Neural cell (in vitro differentiated cells): ENCODE measurements at regions not wholly inside any gene's neighbourhood (a gene's known extent, or its start where the extent isn't known, plus 50 kb on each side); places are given as distances from the start of the nearest gene placed in this dataset.

ENCODE experiments used
- H2AFZ ChIP-seq: fragments of 200-600, 300-800 bp; sonication (generic), shearing (Covaris generic); 2 replicates; pipeline ENCODE4 v1.6.0; 2014; ENCODE audit warnings: low read depth, mild to moderate bottlenecking, antibody characterized with exemption, low read length, moderate library complexity
- H3F3A ChIP-seq: fragments of 200-600 bp; shearing (Covaris generic); 2 replicates; pipeline ENCODE4 v1.6.1; 2016; ENCODE audit warnings: mild to moderate bottlenecking, moderate library complexity, mixed read lengths, antibody characterized with exemption, low read length; ENCODE audit not compliant: insufficient read depth, poor library complexity, severe bottlenecking
- H3K27ac ChIP-seq: fragments of 200-600, 300-800 bp; sonication (generic), shearing (Covaris generic); 2 replicates; pipeline ENCODE4 v1.5.1; 2014; ENCODE audit warnings: mild to moderate bottlenecking, low read length, moderate library complexity
- H3K27me3 ChIP-seq: fragments of 300-800, 200-600 bp; sonication (generic), shearing (Covaris generic); 2 replicates; pipeline ENCODE4 v1.6.0; 2014; ENCODE audit warnings: mild to moderate bottlenecking, low read depth, low read length, moderate library complexity; ENCODE audit not compliant: insufficient read depth
- H3K36me3 ChIP-seq: fragments of 300-800, 200-600 bp; sonication (generic), shearing (Covaris generic); 2 replicates; pipeline ENCODE4 v1.5.1; 2014; ENCODE audit warnings: mild to moderate bottlenecking, antibody characterized with exemption, low read length, moderate library complexity; ENCODE audit not compliant: insufficient read depth
- H3K4me2 ChIP-seq: fragments of 300-800, 200-600 bp; sonication (generic), shearing (Covaris generic); 2 replicates; pipeline ENCODE4 v1.6.0; 2014; ENCODE audit warnings: mild to moderate bottlenecking, low read length
- H3K4me3 ChIP-seq: fragments of 300-800, 200-600 bp; sonication (generic), shearing (Covaris generic); 2 replicates; pipeline ENCODE4 v1.5.1; 2014; ENCODE audit warnings: mild to moderate bottlenecking, low read length, moderate library complexity
- H3K79me2 ChIP-seq: fragments of 200-600 bp; shearing (Covaris generic); replicated peaks from 2 replicates; pipeline ENCODE4 v1.6.0; 2014; ENCODE audit warnings: mild to moderate bottlenecking, low read length, moderate library complexity; ENCODE audit not compliant: insufficient read depth
- H3K9ac ChIP-seq: fragments of 300-800, 200-600 bp; sonication (generic), shearing (Covaris generic); 2 replicates; pipeline ENCODE4 v1.6.1; 2016; ENCODE audit warnings: mild to moderate bottlenecking, low read length, mixed read lengths
- H3K9me2 ChIP-seq: fragments of 200-600 bp; shearing (Covaris generic); 2 replicates; pipeline ENCODE4 v1.6.1; 2016; ENCODE audit warnings: mild to moderate bottlenecking, low read length, mixed read lengths; ENCODE audit not compliant: insufficient read depth
- H3K9me3 ChIP-seq: fragments of 200-600, 300-800 bp; sonication (generic), shearing (Covaris generic); 2 replicates; pipeline ENCODE4 v1.6.1; 2016; ENCODE audit warnings: mild to moderate bottlenecking, mixed run types, low read length, moderate library complexity, mixed read lengths
- H4K20me1 ChIP-seq: fragments of 200-600 bp; shearing (Covaris generic); 2 replicates; pipeline ENCODE4 v1.6.1; 2016; ENCODE audit warnings: mild to moderate bottlenecking, mixed run types; ENCODE audit not compliant: insufficient read depth
- EP300 ChIP-seq: fragments of 450-650 bp; conservative IDR thresholded peaks from 2 replicates; pipeline ENCODE4 v1.6.1; 2014; ENCODE audit warnings: antibody characterized with exemption, mild to moderate bottlenecking, moderate library complexity; ENCODE audit not compliant: poor library complexity, severe bottlenecking
- EZH2 ChIP-seq: fragments of 200-600, 300-800 bp; shearing (Covaris generic), sonication (generic); IDR thresholded peaks from 2 replicates; pipeline ENCODE4 v1.6.1; 2014; ENCODE audit warnings: antibody characterized with exemption, low read length, borderline replicate concordance, mild to moderate bottlenecking; ENCODE audit not compliant: insufficient read depth, poor library complexity, severe bottlenecking
- MXI1 ChIP-seq: fragments of 450-650 bp; conservative IDR thresholded peaks from 2 replicates; pipeline ENCODE4 v1.6.1; 2014; ENCODE audit warnings: antibody characterized with exemption, mild to moderate bottlenecking; ENCODE audit not compliant: poor library complexity, severe bottlenecking
- POLR2AphosphoS5 ChIP-seq: IDR thresholded peaks from 2 replicates; pipeline ENCODE4 v1.6.1; 2012
- RAD21 ChIP-seq: fragments of 450-650 bp; conservative IDR thresholded peaks from 2 replicates; pipeline ENCODE4 v1.6.1; 2014; ENCODE audit warnings: antibody characterized with exemption, mild to moderate bottlenecking, moderate library complexity
- SMC3 ChIP-seq: fragments of 450-650 bp; conservative IDR thresholded peaks from 2 replicates; pipeline ENCODE4 v1.6.1; 2014; ENCODE audit warnings: antibody characterized with exemption, mild to moderate bottlenecking, moderate library complexity; ENCODE audit not compliant: poor library complexity
- TAF1 ChIP-seq: IDR thresholded peaks from 2 replicates; pipeline ENCODE4 v1.6.1; 2012; ENCODE audit warnings: low read depth
- TF ChIP-seq, protein P1 (sequence below): IDR thresholded peaks from 2 replicates; pipeline ENCODE4 v1.6.1; 2012; ENCODE audit warnings: borderline replicate concordance
- TF ChIP-seq, protein P2 (sequence below): fragments of 450-650 bp; IDR thresholded peaks from 2 replicates; pipeline ENCODE4 v1.5.1; 2014; ENCODE audit warnings: antibody characterized with exemption, mild to moderate bottlenecking, moderate library complexity; ENCODE audit not compliant: poor library complexity, severe bottlenecking

DNA sequence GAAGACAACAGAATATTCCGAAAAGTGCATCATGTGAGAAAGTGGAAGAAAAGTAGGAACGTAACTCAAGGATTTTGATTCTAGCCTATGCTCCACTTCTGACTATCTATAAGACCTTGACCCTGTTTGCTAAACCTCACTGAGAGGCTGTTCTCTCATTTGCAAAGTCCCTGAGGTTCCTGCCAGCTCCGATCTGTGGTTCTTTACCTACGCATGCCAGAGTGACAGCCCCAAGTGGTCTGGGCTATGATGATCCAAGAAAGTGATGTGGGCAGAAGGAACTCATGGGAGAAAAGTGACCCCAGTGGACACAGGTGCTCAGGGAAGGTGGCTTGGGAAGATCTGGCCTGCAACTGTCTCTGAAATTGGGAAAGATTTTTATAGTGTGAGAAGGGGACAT is 301.1 kb upstream of the CDH11 start:
- Histone ChIP-seq H3K27ac (no peak overlapping the region), H3K9ac (no peak overlapping the region), H4K20me1 (no peaks in the 10 kb centered on the region), H3K4me3 (no peak overlapping the region), H3K4me2 (no peak overlapping the region), H3K9me2 (no peaks in the 10 kb centered on the region), H3K9me3 (no peaks in the 10 kb centered on the region), H3F3A (no peaks in the 10 kb centered on the region), H3K36me3 (no peaks in the 10 kb centered on the region), H3K27me3 (no peaks in the 10 kb centered on the region), H3K79me2 (no peaks in the 10 kb centered on the region), H2AFZ (no peak overlapping the region)
- no peak for TF ChIP-seq TAF1
- TF ChIP-seq, protein P1, sequence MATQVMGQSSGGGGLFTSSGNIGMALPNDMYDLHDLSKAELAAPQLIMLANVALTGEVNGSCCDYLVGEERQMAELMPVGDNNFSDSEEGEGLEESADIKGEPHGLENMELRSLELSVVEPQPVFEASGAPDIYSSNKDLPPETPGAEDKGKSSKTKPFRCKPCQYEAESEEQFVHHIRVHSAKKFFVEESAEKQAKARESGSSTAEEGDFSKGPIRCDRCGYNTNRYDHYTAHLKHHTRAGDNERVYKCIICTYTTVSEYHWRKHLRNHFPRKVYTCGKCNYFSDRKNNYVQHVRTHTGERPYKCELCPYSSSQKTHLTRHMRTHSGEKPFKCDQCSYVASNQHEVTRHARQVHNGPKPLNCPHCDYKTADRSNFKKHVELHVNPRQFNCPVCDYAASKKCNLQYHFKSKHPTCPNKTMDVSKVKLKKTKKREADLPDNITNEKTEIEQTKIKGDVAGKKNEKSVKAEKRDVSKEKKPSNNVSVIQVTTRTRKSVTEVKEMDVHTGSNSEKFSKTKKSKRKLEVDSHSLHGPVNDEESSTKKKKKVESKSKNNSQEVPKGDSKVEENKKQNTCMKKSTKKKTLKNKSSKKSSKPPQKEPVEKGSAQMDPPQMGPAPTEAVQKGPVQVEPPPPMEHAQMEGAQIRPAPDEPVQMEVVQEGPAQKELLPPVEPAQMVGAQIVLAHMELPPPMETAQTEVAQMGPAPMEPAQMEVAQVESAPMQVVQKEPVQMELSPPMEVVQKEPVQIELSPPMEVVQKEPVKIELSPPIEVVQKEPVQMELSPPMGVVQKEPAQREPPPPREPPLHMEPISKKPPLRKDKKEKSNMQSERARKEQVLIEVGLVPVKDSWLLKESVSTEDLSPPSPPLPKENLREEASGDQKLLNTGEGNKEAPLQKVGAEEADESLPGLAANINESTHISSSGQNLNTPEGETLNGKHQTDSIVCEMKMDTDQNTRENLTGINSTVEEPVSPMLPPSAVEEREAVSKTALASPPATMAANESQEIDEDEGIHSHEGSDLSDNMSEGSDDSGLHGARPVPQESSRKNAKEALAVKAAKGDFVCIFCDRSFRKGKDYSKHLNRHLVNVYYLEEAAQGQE, result no peak
- no peak for TF ChIP-seq POLR2AphosphoS5
- no peak for TF ChIP-seq RAD21
- no peak for TF ChIP-seq SMC3
- no peak for TF ChIP-seq MXI1
- no peak for TF ChIP-seq EZH2
- TF ChIP-seq, protein P2, sequence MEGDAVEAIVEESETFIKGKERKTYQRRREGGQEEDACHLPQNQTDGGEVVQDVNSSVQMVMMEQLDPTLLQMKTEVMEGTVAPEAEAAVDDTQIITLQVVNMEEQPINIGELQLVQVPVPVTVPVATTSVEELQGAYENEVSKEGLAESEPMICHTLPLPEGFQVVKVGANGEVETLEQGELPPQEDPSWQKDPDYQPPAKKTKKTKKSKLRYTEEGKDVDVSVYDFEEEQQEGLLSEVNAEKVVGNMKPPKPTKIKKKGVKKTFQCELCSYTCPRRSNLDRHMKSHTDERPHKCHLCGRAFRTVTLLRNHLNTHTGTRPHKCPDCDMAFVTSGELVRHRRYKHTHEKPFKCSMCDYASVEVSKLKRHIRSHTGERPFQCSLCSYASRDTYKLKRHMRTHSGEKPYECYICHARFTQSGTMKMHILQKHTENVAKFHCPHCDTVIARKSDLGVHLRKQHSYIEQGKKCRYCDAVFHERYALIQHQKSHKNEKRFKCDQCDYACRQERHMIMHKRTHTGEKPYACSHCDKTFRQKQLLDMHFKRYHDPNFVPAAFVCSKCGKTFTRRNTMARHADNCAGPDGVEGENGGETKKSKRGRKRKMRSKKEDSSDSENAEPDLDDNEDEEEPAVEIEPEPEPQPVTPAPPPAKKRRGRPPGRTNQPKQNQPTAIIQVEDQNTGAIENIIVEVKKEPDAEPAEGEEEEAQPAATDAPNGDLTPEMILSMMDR, result no peak
- no peak for TF ChIP-seq EP300

DNA sequence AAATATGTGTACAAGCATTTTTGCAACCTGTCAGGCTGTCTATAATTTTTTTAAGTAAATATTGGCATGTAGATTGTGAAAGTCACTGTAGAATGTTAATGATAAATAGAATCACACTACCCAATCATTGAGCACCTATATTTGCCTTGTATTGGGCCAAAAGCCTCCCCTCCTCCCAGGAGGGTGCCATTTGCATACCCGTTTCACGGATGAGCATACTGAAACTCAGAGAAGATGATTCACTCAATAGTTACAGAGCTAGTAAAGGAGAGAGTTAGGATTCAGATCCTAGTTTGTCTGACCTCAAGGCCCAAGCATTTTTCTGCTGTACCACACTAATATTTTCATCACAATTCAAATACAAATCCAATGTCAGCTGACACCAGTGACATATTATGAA is 299.7 kb upstream of the CDH11 start:
- Histone ChIP-seq H3K9me3 (no peaks in the 10 kb centered on the region), H3K9ac (no peak overlapping the region), H3F3A (no peaks in the 10 kb centered on the region), H3K9me2 (no peaks in the 10 kb centered on the region), H3K4me2 (no peak overlapping the region), H3K79me2 (no peaks in the 10 kb centered on the region), H3K27ac (no peak overlapping the region), H3K36me3 (no peaks in the 10 kb centered on the region), H3K27me3 (no peaks in the 10 kb centered on the region), H4K20me1 (no peaks in the 10 kb centered on the region), H2AFZ (no peak overlapping the region), H3K4me3 (no peak overlapping the region)
- no peak for TF ChIP-seq EP300

DNA sequence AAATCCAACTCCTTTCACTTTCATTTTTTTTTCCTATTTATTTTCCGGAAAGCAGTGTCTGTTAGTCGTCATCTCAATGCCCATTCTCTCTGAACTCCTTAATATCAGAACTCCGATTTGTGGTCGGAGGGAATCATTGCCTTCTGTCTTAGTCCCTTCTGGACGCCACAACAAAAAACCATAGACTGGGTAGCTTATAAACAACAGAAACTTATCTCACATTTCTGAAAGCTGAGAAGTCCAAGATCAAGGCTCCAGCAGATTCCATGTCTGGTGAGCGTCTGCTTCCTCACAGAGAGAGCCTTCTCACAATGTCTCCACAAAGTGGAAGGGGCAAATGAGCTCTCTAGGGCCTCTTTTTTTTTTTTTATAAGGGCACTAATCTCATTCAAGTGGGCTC is 296.6 kb upstream of the CDH11 start:
- Histone ChIP-seq H3K4me3 (no peak overlapping the region), H3F3A (no peaks in the 10 kb centered on the region), H3K4me2 (no peak overlapping the region), H3K27ac (no peak overlapping the region), H3K9ac (no peak overlapping the region), H3K79me2 (no peaks in the 10 kb centered on the region), H3K36me3 (no peaks in the 10 kb centered on the region), H3K9me2 (no peaks in the 10 kb centered on the region), H3K27me3 (no peaks in the 10 kb centered on the region), H4K20me1 (no peaks in the 10 kb centered on the region), H2AFZ (no peak overlapping the region), H3K9me3 (no peaks in the 10 kb centered on the region)
- TF ChIP-seq EZH2 (no peak), RAD21 (no peak), EP300 (no peak), TAF1 (no peak), POLR2AphosphoS5 (no peak), SMC3 (no peak), MXI1 (no peak)
- TF ChIP-seq, protein P2, result no peak
- TF ChIP-seq, protein P1, result no peak
